Activated gamma-delta T cell treated with anti-CD3 and anti-CD28 coated beads, Interleukin-2, amount 50 U/mL, for 16 hours (primary cell): ENCODE measurements at regions not wholly inside any gene's neighbourhood (a gene's known extent, or its start where the extent isn't known, plus 50 kb on each side); places are given as distances from the start of the nearest gene placed in this dataset.
"Not testable (repeated sequence)": the region's sequence is repeated elsewhere in the genome, so short reads cannot be mapped to it uniquely, and the experiment has no call there.

Experiments
- DNase-seq: peaks from one replicate; pipeline ENCODE4 v3.0.0-alpha.2; 2020; ENCODE audit warnings: low read depth

DNA sequence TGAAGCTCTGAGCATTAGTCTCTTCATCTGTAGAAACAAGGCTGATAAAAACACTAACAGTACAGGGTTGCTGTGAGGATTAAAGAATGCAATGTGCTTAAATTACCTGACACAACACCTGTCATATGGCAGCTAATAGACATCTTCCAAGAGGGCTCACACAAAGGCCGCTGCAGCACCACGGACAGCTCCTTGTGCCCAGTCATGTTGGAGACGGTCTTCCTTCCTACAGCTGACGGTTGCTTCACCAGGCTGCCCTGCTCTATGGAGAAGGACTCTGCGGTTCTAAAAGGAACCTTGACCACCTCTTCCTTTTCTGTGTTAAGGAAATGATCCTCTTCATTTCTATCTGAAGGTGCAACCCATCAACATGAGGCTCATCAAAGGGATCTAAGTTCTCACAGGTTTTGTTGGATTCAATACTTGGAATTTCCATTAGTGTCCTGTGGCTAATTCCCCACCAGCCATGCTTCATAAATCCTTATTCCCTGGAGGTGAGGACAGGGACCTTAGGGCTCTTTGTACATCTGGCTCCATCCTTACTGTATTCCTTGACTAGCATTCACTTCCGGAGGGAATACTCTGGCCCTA is 138.9 kb upstream of the CES5A start:
- peak; percentile 4 for DNase-seq

DNA sequence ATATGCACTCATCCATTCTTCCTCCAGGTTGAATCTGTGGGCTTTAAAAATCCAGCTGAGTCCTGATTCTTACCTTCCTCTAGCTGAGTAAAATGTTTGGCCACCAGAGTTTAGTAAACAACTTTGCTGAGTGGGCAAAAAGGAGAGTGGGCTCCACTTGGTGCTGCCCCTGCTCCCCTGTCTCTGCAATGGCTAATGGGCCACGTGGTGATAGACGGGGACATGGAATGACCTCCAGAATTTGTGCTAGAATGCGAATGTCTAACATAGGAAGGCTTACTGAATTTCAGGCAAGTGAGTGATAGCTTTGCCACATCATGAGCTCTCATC is 137.3 kb upstream of the CES5A start:
- no peak for DNase-seq

DNA sequence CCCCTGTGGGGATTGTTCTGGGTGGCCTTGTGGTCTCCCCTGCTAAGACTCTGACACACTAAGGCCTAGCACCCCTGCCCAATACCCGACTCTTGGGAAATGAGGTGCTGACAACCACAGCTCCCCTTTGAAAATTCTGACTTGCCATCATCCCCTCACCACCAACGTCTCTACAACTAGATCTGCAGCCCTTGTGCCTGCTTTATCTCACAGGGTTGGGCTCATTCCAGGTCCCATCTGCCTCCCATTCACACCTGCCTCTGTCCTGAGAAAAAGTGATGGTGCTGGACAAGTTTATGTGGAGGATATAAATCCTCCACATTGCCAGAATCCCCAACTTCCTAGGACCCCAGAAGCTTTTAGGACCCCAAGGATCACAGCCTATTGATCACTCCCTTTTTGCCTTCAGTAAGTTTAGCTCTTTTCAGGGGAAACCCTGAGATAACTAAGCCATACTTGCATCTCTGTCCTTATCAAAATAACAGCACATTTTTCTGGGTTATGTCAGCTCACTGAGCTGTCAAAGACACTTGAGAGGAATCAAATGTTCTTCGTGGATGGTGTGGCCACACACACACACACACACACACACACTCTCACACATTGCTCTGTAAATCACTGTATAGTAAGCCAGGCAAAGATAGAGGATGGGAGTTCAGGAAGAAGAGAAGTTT is 136.8 kb upstream of the CES5A start:
- no peak for DNase-seq

DNA sequence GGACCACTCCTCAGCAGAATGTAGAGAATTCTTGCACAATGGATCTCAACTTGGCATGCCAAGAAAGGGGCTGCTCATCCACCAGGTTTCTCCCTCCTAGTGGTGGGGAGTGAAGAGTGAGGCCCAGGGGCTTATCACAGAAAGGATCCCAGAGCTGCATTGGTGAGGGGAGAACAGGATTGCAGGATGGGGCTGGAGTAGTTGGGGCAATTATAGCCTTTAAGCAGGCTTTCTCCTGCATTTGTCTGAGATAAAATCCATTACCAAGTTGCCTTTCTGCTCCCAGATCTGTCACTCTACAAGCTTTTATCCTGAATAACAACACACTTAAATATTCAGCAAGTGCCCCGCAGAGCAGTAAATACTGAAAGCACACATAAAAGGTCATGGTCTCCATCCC is 130.8 kb upstream of the CES5A start:
- no peak for DNase-seq

DNA sequence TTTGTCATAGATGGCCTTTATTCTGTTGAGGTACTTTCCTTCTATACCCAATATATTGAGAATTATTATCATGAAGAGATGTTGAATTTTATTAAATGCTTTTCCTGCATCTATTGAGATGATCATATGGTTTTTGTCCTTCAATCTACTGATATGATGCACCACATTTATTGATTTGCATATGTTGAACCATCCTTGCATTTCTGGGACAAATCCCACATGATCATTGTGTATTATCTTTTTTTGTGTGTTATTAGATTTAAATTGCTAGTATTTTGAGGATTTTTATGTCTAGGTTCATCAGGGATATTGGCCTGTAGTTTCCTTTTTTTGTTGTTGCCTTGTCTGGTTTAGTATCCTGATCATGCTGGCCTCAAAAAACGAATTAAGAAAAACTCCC is 124.5 kb upstream of the CES5A start:
- DNase-seq: no peak

DNA sequence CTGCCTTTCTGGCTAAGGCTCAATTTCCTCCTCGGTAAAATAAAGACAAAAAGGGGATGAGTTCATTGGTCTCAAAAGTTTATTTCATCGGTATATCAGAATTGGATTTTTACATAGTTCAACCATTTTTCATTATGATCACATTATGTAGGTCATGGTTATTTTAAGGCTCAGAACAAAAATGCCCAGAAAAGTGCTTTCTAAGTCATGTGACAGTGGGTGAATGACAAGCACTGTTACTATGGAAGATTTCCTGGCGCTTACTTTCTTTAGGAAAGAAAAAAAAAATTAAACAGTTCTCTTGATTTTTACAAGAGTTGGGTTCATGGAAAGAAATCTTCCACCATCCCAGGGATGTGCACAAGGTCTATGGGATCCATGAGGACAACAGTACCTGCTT is 117.9 kb upstream of the CES5A start:
- DNase-seq: no peak

DNA sequence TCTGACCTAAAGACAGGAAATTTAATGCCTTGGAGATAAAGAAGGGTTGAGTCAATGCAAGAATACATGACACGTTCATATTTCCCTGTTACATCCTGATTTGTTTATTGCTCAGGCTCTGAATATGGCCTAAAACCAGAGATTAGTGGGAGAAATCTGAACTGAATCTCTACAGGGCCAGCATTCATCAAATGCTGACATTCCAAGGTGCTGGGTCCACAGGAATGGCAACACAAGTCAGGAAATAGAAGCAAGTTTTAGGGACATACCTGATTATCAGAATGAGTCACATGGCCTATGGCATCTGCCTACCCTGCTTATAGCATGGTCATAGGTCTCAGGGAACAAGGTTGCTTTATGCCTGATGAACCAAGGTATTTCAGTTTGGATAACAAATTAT is 117.4 kb upstream of the CES5A start:
- DNase-seq: no peak

DNA sequence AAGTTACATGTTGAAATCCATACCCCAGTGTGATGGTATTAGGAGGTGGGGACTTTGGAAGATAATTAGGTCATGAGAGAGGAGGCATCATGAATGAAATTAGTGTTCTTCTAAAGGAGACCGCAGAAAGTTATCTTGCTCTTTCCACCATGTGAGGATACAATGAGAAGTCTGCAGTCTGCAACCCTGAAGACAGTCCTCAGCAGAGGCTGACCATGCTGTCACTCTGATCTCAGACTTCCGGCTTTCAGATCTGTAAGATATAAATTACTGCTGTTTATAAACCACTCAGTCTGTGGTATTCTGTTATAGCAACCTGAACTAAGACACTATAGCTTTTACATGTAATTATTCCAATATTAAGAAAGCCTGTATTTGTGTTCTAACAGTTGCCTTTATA is 116.7 kb upstream of the CES5A start:
- DNase-seq: no peak

DNA sequence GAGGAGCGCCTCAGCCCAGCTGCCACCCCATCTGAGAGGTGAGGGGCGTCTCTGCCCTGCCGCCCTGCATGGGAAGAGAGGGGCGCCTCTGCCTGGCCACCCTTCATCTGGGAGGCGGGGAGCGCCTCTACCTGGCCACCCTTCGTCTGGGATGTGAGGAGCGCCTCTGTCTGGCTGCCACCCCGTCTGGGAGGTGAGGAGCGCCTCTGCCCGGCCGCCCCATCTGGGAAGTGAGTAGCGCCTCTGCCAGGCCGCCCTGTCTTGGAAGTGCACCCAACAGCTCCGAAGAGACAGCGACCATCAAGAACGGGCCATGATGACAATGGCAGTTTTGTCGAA is 114.4 kb upstream of the CES5A start:
- DNase-seq: no peak

DNA sequence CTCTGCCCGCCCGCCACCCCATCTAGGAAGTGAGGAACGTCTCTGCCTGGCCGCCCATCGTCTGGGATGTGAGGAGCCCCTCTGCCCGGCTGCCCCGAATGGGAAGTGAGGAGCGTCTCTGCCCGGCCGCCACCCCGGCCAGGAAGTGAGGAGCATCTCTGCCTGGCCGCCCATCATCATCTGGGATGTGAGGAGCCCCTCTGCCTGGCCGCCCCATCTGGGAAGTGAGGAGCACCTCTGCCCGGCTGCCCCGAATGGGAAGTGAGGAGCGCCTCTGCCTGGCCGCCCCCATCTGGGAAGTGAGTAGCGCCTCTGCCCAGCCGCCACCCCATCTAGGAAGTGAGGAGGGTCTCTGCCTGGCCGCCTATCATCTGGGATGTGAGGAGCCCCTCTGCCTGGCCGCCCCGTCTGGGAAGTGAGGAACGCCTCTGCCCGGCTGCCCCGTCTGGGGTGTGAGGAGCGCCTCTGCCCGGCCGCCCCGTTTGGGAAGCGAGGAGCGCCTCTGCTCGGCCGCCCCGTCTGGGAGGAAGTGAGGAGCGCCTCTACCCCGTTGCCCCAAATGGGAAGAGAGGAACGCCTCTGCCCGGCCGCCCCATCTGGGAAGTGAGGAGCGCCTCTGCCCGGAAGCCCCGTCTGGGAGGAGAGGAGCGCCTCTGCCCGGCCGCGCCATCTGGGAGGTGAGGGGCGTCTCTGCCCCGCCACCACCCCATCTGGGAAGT is 113.8 kb upstream of the CES5A start:
- not testable (repeated sequence) for DNase-seq

DNA sequence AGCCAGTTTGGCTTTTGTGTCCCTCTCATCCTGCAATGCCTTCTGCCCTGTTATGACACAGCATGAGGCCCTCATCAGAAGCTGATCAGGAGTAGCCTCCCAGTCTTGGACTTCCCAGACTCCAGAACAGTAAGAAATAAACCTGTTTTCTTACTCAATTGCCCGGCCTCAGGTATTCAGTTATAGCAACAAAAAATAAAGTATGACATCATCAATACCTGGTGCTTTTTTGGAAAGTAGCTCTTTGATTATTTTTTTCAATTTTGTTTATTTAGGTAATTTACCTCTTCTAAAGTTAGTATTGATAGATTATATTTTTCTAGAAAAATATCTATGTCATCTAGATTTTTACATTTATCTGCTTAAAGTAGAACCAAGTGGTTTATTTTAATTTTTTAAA is 112.8 kb upstream of the CES5A start:
- no peak for DNase-seq

DNA sequence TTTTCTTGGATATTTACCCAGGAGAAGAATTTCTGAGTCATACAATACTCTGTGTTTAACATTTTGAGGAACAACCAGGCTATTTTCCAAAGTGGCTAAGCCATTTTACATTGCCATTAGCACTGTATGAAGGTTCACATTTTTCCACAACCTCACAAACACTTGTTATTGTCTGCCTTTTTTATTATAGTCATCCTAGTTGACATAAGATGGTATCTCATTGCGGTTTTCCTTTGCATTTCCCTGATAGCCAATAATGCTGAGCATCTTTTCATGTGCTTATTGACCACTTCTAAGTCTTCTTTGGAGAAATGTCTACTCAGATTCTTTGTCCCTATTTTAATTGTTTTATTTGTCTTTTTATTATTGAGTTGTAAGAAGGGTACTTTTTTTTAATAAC is 107.4 kb upstream of the CES5A start:
- no peak for DNase-seq

DNA sequence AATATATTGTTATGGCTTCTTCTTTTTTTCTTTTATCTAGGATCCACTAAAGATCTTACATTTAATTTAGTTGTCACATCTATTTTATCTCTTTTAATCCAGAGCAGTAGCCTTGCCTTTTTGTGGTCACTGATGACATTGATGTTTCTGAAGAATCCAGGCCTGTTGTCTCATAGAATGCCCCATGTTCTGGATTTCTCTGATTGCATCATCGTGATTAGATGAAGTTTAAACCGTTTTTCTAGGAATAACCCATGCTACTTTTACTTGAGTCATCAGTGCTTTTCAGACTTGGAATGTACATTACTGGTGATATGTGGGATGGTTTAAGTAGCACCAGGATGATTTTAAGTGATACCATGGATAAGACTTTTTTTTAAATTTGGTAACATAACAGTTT is 106.4 kb upstream of the CES5A start:
- DNase-seq: no peak

DNA sequence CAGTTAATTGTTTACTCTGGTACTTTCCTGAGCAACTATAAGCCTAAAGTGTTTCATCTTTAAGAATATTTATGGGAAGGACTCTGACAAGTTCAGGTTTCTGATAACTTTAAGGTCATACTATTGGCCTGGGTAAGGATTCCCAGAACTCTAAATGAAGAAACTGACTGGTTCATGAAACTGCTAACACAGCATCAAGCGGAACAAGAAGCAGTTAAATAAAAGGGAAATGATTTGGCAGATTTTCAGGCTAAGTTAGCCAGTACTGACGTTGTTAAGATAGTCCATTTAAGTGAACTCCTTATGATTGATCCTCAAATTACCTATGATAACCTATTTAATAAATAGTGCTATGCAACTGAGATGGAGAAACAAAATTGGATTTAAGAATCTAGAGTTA is 101.6 kb upstream of the CES5A start:
- DNase-seq: no peak

DNA sequence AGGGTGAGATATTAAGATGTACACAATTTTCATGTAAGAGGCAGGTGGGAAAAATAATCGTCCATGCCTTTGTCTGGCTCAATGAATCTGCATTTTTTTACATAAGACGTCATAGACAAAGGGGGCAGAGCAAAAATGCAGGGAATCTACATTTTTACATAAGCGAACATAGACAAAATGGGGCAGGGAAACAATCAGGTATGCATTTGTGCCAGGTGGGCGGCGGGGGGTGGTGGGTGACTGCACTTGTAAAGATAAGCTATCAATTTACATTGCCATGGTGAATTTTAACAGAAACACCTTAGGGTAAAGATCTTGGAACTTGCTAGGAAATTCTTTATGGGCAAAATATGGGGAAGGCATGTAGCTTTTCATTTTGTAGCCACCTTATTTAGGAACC is 96.3 kb upstream of the CES5A start:
- DNase-seq: no peak

DNA sequence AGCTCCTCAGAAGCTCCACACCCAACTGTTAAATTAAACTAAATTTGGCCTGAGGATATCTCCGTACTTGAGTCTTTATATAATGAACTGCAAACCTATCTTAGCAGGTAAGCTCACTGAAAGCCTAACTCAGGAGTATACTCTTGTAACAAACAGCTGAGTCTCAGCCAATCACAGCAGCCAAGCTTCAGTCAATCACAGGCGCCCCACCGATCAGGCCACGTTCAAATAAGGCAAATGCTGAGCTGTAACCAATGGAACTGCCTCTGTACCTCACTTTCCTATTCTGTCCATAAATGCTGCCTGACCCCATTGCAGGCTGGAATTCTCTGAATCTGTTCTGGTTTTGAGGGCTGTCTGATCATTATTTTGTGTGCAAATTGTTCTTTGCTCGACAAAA is 93.0 kb upstream of the CES5A start:
- DNase-seq: no peak

DNA sequence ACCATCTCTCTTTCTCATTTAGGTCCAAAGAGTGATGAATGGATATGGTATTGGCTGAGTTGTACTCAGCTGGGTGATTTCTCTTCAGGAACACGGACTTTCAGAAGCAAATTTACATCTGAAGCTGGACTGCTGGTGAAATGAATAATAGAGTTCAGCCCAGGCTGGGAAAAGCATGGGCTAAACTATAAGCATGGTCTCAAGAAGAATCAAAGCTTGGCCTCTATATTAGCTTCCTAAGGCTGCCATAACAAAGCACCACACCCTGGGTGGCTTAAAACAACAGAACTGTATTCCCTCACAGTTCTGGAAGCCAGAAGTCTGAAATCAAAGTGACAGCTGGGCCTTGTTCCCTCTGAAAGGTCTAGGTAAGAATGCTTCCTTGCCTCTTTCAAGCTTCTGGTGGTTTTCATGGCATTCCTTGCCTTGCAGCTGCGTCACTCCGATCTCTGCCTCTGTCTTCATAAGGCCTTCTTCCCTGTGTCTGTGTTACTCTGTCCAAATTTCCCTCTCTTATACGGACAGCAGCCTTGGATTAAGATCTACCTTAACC is 89.8 kb upstream of the CES5A start:
- no peak for DNase-seq

DNA sequence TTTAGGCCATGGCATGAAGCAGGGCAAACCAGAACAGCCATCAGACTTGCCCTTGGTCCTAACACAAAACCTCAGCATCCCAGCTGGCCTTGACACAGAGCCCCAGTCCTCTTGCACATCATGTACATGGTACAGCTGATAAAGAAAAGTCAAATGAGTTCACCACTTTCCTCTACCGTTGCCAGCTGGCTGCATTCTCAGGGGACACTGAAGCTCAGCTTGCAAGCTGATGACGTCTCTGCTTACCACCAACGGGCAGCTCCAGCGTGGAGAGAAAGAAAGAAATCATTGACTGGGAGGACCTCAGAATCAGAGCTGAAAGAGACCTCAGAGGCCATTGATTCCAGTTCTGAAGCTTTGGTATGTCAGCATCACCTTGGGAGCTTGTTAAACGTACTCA is 80.7 kb upstream of the CES5A start:
- DNase-seq: no peak

DNA sequence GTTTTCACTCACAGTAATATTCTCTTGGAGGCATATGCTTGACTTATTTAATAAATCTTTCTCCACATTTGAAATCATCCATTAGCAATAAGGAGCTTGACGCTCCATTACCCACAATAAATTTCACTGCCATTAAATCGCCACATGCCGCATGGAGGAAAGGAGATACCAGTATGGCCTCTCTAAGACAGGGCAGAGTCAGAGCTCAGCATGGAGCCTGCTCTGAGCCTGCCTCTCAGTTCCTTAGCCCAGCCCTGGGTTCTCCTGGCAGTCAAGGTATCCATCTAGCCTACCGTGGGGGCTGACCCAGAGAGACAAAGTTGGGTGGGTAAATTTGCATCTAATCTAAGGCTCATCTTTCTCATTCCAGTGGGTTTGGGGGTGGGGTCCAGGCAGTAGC is 80.3 kb upstream of the CES5A start:
- DNase-seq: no peak

DNA sequence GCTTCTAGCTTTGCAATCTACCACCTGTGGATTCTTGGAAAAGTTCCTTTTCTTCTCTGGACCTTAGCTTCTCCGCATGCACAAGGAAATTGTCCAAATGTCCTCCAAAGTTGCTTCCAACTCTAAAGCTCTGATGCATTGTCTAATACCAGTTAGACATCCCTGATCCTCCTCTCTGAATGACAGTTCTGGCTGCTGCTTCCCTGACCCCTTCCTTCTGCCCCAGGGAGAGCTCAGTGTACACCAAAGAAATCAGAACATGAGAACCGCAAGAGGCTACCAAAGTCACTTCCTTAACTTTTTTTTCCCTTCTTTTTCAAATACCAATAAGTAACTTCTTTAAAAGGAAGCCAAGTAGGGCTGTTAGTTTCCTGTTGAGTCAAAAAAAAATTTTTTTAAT is 79.7 kb upstream of the CES5A start:
- DNase-seq: no peak

DNA sequence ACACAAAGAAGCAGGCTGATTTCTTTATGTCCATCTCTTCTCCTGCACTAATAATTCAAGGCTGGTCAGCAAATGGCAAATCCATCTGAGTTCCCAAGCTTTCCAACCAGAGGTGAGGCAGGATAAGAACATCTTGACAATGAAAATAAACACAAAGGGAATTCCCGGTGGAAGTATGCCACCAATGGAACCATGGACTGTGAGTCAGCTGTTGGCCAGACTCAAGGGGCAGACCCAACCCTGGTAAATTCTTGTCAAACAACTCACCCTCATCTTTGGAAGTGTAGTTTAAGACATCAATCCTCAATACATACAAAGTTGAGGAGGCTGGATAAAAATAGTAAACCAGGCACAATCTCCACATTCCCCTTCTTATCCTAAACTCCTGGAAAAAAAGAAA is 74.3 kb upstream of the CES5A start:
- DNase-seq: no peak

DNA sequence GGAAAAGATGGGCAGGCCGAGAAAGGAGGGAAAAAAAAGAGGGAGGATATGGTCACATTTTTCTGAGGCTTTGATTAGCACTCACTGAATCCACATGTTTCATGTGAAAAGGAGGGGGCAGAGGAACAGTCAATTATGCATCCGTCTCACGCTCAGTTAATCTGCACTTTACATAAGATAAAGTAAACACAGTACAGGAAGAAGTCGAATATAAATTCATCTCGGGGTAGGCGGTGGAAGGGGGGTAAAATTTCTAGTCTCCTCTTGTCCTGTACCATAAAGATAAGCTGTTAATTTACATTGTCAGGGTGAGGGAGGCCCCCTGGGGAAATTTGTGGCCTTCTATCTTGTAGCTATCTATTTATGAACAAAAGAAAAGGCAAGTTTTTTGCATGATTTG is 73.1 kb upstream of the CES5A start:
- DNase-seq: no peak

DNA sequence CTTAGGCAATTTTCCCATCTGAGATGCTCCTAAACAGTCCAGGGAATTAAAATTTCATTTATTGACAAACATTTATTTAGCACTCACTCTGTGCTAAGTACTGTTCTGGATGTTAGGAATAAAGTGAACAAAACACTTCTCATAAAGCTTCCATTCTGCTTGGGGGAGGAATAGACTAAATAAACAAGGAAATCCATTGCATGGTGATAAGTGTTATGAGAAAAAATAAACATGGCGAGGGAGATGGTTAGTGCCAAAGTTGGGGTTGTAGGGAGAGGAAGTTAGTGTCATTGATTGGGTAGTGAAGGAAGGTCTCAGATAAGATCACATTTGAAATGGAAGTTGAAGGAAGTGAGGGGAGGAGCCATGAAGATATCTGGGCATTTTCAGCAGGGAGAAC is 72.2 kb upstream of the CES5A start:
- DNase-seq: no peak

DNA sequence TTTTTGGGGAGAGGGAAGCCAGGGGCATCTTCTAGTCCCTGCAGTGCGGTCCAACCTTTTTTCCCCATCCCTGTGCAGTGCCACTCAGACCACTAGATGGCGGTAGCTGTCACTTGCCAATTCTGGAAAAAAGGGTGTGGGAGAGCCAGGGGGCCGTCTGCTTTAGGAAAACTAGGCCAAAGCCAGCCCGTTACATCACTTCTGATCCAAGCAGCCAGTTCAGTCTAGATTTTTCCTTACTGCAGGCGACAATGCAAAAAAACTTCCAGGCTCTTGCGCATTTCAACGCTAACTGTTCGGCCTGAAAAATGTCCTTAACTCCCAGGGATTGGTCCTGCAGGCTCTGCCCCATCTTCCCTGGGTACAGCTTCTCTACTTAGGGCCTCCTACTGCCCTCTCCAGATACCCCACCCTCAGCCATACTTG is 69.2 kb upstream of the CES5A start:
- peak; percentile 29 for DNase-seq
